PC-9 (cell line): ENCODE measurements at regions not wholly inside any gene's neighbourhood (a gene's known extent, or its start where the extent isn't known, plus 50 kb on each side); places are given as distances from the start of the nearest gene placed in this dataset.

Experiments
- BruUV-seq: library from RNA; stranded (reverse); fragments of 400-500 nt; replicated peaks from 2 replicates; lab custom pipeline; 2021; lab: Mats Ljungman, UMichigan
- CTCF ChIA-PET: fragments of 300-600 bp; sonication (Branson Sonifier 250); formaldehyde crosslinking; loops from one replicate; lab custom pipeline; 2022; ENCODE audit warnings: antibody characterized with exemption; lab: Charles Lee
- POLR2A ChIA-PET: fragments of 300-600 bp; sonication (Branson Sonifier 250); formaldehyde crosslinking; loops from one replicate; lab custom pipeline; 2022; ENCODE audit warnings: antibody characterized with exemption; ENCODE audit not compliant: unreplicated experiment; lab: Charles Lee
- DNase-seq, 2 experiments: peaks; one replicate each; pipeline versions ENCODE4 v3.0.0 to v3.0.0-alpha.2; 2015 to 2022; ENCODE audit warnings: mixed read lengths in 1 of 2
- H2AFZ ChIP-seq: fragments of 200-600 bp; sonication (generic); 2 replicates; pipeline ENCODE4 v1.8.1; 2017; ENCODE audit warnings: antibody characterized with exemption
- H3F3A ChIP-seq: fragments of 200-600 bp; sonication (generic); 2 replicates; pipeline ENCODE4 v1.8.1; 2017; ENCODE audit warnings: antibody characterized with exemption, mild to moderate bottlenecking, low read depth; ENCODE audit not compliant: insufficient read depth
- H3K27ac ChIP-seq: fragments of 200-600 bp; sonication (generic); 2 replicates; pipeline ENCODE4 v1.6.1; 2016; ENCODE audit warnings: mixed run types
- H3K27me3 ChIP-seq: fragments of 200-600 bp; sonication (generic); 2 replicates; pipeline ENCODE4 v1.6.1; 2016; ENCODE audit warnings: low read depth, mixed run types; ENCODE audit not compliant: insufficient read depth
- H3K36me3 ChIP-seq: fragments of 200-600 bp; sonication (generic); 2 replicates; pipeline ENCODE4 v1.6.1; 2016; ENCODE audit warnings: low read depth, mixed run types
- H3K4me1 ChIP-seq: fragments of 200-600 bp; sonication (generic); replicated peaks from 2 replicates; pipeline ENCODE4 v1.6.1; 2016; ENCODE audit warnings: mixed run types; ENCODE audit not compliant: insufficient read depth
- H3K4me2 ChIP-seq: fragments of 200-600 bp; sonication (generic); 2 replicates; pipeline ENCODE4 v1.6.1; 2017; ENCODE audit warnings: mixed run types
- H3K4me3 ChIP-seq: fragments of 200-600 bp; sonication (generic); 2 replicates; pipeline ENCODE4 v1.6.1; 2016; ENCODE audit warnings: mixed run types
- H3K79me2 ChIP-seq: fragments of 200-600 bp; sonication (generic); 2 replicates; pipeline ENCODE4 v1.6.1; 2017; ENCODE audit warnings: low read depth, mixed run types
- H3K9me2 ChIP-seq: fragments of 200-600 bp; sonication (generic); 2 replicates; pipeline ENCODE4 v1.8.1; 2017; ENCODE audit warnings: mild to moderate bottlenecking; ENCODE audit not compliant: insufficient read depth
- H3K9me3 ChIP-seq: fragments of 200-600 bp; sonication (generic); 2 replicates; pipeline ENCODE4 v1.8.1; 2016; ENCODE audit warnings: low read depth; ENCODE audit not compliant: insufficient read depth
- H4K20me1 ChIP-seq: fragments of 200-600 bp; sonication (generic); 2 replicates; pipeline ENCODE4 v1.8.1; 2017; ENCODE audit not compliant: insufficient read depth
- EZH2 ChIP-seq: fragments of 200-600 bp; sonication (generic); IDR thresholded peaks from 2 replicates; pipeline ENCODE4 v1.8.0; 2017; ENCODE audit warnings: antibody characterized with exemption, low read depth
- intact Hi-C: fragments of 100-400 bp; cut with micrococcal nuclease; formaldehyde crosslinking; loops from one replicate; pipeline ENCODE4 v1.10.0; 2022; ENCODE audit not compliant: unreplicated experiment
- TF ChIP-seq, protein P1 (sequence below): fragments of 200-600 bp; sonication (generic); conservative IDR thresholded peaks from 2 replicates; pipeline ENCODE4 v1.6.1; 2017; ENCODE audit warnings: mixed run types, antibody characterized with exemption, mild to moderate bottlenecking, moderate library complexity

DNA sequence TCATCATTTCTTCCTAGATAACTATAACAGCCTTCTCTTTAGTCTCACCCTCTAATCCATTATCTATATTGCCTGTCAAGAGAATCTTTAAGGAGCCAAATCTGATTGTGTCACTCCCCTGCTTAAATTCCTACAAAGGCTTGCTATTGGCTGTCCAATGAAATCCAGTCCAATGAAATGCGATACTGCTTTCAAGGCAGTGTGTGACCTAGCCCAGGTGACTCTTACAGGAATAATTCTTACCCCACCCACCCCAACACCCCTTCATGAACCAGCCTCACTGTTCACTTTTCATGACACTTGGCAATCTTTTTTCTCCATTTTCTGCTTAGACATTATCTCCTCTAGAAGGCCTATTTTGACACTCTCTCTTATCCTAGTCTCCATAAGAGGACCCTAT, 163.3 kb upstream of the MARCKS start:
- POLR2A ChIA-PET: no interaction called here

DNA sequence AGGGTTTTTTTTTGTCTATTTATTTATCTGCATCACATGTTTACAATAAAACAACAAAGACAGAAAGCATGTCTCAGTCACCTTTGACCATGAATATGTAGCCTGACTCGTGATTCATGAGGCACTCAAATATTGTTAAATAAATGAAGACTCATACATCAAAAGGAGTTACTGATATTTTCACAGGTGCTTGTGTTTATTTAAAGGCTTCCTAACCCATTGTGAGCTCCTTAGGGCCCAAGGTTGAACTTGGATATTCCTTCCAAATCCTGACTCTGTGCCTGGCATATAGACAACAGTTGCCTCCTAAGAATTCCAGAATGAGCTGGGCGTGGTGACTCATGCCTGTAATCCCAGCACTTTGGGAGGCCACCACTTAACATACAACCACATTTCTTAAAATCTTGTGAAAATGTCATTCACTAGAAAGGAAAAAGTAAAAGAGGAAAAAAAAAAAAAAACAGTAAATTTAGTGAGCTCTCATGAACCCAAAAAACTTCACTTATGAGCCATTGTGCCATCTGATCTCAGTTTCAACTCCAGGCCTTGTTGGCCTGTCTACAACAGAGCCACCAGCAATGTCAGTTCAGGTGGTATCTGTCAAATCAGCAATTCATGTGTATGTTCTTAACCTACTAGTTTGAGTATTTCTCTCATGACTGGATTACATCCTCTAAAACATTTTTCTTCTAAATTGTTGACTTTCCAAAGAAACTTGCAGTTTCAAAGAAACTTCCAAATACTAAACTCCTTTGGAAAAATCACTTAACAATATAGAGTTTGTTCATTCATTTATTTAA, 162.7 kb upstream of the MARCKS start:
- no peaks in the 10 kb centered on the region for H3K9me3 ChIP-seq
- TF ChIP-seq, protein P1, sequence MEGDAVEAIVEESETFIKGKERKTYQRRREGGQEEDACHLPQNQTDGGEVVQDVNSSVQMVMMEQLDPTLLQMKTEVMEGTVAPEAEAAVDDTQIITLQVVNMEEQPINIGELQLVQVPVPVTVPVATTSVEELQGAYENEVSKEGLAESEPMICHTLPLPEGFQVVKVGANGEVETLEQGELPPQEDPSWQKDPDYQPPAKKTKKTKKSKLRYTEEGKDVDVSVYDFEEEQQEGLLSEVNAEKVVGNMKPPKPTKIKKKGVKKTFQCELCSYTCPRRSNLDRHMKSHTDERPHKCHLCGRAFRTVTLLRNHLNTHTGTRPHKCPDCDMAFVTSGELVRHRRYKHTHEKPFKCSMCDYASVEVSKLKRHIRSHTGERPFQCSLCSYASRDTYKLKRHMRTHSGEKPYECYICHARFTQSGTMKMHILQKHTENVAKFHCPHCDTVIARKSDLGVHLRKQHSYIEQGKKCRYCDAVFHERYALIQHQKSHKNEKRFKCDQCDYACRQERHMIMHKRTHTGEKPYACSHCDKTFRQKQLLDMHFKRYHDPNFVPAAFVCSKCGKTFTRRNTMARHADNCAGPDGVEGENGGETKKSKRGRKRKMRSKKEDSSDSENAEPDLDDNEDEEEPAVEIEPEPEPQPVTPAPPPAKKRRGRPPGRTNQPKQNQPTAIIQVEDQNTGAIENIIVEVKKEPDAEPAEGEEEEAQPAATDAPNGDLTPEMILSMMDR: no peak
- TF ChIP-seq EZH2: no peak
- peaks cover 31% of the 10 kb centered on the region for H3F3A ChIP-seq
- H3K9me2 ChIP-seq: no peaks in the 10 kb centered on the region
- BruUV-seq: no TSS peak
- no peak overlapping the region for H2AFZ ChIP-seq
- H3K79me2 ChIP-seq: no peaks in the 10 kb centered on the region
- H3K4me1 ChIP-seq: peaks cover 62% of the 10 kb centered on the region
- POLR2A ChIA-PET: interaction anchor here (0.7 kb wide), 1 partner anchor 246 kb away, joined by 5 read pairs; no protein-coding TSS in a partner anchor
- no peak overlapping the region for H3K4me3 ChIP-seq
- peak in 1 of 2 experiments; percentile 81 for DNase-seq
- H3K27ac ChIP-seq: peak overlapping the region; percentile 79
- CTCF ChIA-PET: interaction anchor here (0.6 kb wide), 1 partner anchor 164 kb away, joined by 3 read pairs; no protein-coding TSS in a partner anchor
- H4K20me1 ChIP-seq: no peaks in the 10 kb centered on the region
- H3K4me2 ChIP-seq: peak overlapping the region; percentile 39
- H3K27me3 ChIP-seq: no peaks in the 10 kb centered on the region
- no peaks in the 10 kb centered on the region for H3K36me3 ChIP-seq
- intact Hi-C loops: loop anchor here (5.0 to 10.0 kb wide), 3 partner anchors 50 to 572 kb away; no protein-coding TSS in a partner anchor

More for the DNA sequence above, 163.3 kb upstream of the MARCKS start:
- BruUV-seq: no TSS peak
- intact Hi-C loops: loop anchor here (5.0 to 10.0 kb wide), 3 partner anchors 49 to 572 kb away; no protein-coding TSS in a partner anchor
- CTCF ChIA-PET: no interaction called here
- peak in 1 of 2 experiments; percentile 58 for DNase-seq
- Histone ChIP-seq H3K4me3 (no peak overlapping the region), H3F3A (peaks cover 31% of the 10 kb centered on the region), H4K20me1 (no peaks in the 10 kb centered on the region), H3K9me2 (no peaks in the 10 kb centered on the region), H3K27me3 (no peaks in the 10 kb centered on the region), H3K27ac (peak overlapping the region; percentile 79), H3K4me2 (peak overlapping the region; percentile 39), H2AFZ (no peak overlapping the region), H3K9me3 (no peaks in the 10 kb centered on the region; the same call in 1 of the 2 replicates), H3K36me3 (no peaks in the 10 kb centered on the region), H3K4me1 (peaks cover 62% of the 10 kb centered on the region), H3K79me2 (no peaks in the 10 kb centered on the region)
- TF ChIP-seq EZH2: no peak
- TF ChIP-seq, protein P1: no peak

DNA sequence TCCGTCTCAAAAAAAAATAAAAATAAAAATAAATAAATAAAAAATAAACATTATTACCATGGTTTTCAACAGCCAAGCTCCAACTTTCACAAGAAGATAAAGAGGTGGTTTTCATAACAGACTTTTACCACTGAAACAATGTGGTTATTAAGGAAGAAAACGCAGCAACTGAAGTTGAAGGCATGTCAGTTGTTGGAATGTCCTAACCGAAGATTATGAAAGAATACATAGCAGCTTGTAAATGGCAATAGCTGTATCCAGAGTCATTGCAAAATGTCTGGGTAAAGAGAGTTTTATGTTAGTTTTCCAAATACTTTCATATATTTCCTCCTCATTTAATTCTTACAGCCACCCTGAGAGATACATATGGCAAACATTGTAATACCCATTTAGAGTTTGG, 161.6 kb upstream of the MARCKS start:
- peaks cover 55% of the 10 kb centered on the region for H3K4me1 ChIP-seq
- intact Hi-C loops: loop anchor here (10.0 kb wide), 2 partner anchors 51 to 281 kb away; no protein-coding TSS in a partner anchor

More for the DNA sequence above, 161.6 kb upstream of the MARCKS start:
- H3K27ac ChIP-seq: no peak overlapping the region
- BruUV-seq: no TSS peak
- no peaks in the 10 kb centered on the region for H3K9me3 ChIP-seq
- H3K79me2 ChIP-seq: no peaks in the 10 kb centered on the region
- ChIA-PET CTCF (no interaction called here), POLR2A (no interaction called here)
- no peak overlapping the region for H3K4me2 ChIP-seq
- no peak overlapping the region for H2AFZ ChIP-seq
- H3K9me2 ChIP-seq: no peaks in the 10 kb centered on the region
- H4K20me1 ChIP-seq: no peaks in the 10 kb centered on the region
- H3F3A ChIP-seq: peaks cover 31% of the 10 kb centered on the region
- H3K36me3 ChIP-seq: no peaks in the 10 kb centered on the region
- no peaks in the 10 kb centered on the region for H3K27me3 ChIP-seq
- DNase-seq: no peak
- no peak overlapping the region for H3K4me3 ChIP-seq
- TF ChIP-seq EZH2: no peak
- TF ChIP-seq, protein P1: no peak
